Stimulated activated CD4-positive, alpha-beta T cell treated with anti-CD3 and anti-CD28 coated beads, Interleukin-1b, Interleukin-23, amount 100 ng/mL, for 4 hours (primary cell): ENCODE measurements at regions not wholly inside any gene's neighbourhood (a gene's known extent, or its start where the extent isn't known, plus 50 kb on each side); places are given as distances from the start of the nearest gene placed in this dataset.

Source experiments
- DNase-seq, 2 donors: peaks; one replicate each; pipeline ENCODE4 v3.0.0-alpha.2; 2020; ENCODE audit warnings: low read depth in 2 of 2

GRCh38 chr2:239780236-239780994, 244.7 kb downstream of the NDUFA10 start:
- no peak for DNase-seq

DNA sequence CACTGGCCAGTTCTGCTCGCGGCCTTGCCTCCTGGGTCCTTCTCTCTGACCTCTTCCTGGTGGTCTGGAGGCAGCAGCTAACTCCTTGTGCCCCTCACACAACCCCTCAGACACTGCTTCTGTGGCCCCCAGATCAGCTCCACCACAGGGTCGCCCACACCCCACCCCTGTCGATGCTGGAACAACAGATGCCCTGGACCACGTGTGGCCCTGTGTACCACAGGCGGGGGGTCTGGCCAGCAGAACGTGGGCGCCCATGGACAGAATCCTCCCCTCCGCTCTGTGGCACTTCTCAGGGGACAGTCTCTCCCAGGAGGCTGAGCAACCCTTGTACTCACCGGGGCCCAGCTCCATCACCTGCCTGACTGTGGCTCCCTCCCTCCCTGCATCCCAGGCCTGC, 245.6 kb downstream of the NDUFA10 start:
- DNase-seq: no peak

GRCh38 chr2:239778861-239779558, 246.1 kb downstream of the NDUFA10 start:
- no peak for DNase-seq

DNA sequence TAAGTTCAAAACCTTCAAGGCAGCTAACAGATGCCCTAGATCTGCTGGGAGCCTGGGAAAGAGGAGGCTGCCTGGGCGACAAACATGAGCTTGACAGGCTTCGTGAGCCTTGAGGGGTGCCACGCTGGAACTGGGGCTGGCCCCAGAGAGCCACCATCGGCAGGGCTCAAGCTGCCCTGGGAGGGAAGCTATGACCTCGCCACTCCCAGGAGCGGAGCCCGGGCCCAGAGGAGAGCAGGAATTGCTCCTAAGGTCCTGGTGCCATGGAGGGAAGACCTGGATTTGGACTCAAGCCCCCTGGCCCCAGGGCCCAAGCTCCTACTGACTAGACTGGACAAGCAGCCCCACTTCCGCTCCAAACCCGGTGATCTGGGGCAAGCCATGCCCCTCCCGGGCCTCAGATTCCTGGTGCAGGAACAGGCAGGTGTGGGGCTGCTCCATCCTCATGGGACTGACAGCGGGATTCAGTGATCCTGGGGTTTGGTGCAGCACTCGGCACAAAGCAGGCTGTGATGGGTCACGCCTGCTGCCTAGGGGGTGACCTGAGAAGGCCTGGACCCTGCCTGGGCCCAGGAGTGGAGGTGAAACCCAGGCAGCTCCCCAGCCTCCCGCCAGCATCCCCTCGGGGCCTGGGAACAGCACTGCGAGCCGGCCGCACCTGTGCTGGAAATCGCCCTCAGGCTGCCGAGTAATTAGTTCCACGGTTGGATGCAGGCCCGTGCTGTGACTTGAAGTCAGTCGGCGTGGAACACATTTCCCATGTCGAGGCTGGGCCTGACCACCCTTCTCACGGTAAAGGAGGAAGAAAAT, 246.9 kb downstream of the NDUFA10 start:
- DNase-seq: no peak

- DNase-seq: no peak
Observed at GRCh38 chr2:239777219-239777618, 247.9 kb downstream of the NDUFA10 start.

GRCh38 chr2:239776436-239777005, 248.6 kb downstream of the NDUFA10 start:
- DNase-seq: no peak

DNA sequence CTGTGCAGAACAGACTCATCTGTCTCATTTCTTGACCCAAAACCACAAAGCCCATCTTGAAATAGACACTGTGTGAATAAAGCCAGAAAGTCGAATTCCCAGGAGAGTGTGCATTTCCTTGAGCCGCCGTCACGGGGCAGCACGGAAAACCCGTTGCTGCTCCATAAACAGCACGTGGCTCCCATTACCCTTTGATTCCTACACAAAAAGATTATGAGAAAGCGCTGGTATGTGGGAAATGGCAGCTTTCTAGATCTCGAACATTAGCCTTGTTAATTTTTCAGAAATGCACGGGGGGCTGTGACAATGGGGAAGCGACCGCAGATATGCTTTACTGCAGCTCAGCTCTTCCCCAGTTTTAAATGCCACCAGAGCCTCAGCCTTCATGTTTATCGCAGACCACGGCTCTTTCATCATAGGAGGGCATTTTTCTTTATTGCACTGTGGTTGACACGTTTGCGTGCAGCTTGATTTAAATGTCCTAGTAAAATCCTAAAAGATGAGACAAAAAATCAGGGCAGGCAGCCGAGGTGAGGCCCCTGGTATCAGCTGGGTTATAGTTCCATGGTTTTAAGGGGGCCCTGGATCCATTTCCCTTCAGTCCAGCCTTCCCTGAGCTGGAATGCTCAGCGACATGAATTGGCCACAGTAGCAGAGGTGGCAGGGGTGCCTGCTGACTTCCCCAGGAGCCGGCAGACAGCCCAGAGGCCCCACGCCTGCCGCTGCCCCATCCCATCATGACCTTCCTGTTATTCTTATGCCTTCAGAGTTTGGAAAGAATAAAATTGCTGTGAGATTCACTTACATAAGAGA, 249.3 kb downstream of the NDUFA10 start:
- no peak for DNase-seq

DNA sequence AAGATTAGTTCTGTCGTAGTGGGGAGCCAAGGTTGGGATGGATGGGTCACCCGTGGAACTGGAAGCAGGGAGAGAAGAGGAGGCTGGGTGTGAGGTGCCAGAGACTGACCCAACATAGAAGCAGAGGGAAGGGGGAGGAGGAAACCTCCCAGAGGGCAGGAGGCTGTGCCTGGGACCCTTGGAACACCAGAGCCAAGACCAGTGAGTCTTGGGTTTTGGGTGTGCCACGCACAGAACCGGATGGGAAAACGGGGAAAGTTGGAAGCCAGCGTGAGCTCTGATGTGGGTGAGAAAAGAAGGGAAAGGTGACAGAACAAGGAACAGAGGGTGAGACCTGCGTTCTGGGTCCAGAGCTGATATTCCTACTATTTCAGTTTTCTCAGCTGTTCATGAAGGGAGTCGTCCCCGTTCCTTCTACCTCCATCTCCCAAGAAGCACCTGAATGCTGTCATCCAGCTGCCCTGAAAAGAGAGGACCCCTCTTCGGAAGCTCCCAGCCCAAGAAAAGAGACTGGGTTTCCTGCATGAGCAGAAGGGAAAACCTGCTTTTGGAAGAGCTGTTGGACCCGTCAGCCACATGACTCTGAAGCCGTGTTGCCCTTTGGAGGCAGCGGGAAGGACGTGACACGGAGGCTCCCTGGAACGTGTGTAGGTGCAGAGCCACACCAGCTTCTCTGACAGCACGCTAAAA, 250.1 kb downstream of the NDUFA10 start:
- DNase-seq: no peak

GRCh38 chr2:239774142-239774462, 251.0 kb downstream of the NDUFA10 start:
- DNase-seq: no peak

DNA sequence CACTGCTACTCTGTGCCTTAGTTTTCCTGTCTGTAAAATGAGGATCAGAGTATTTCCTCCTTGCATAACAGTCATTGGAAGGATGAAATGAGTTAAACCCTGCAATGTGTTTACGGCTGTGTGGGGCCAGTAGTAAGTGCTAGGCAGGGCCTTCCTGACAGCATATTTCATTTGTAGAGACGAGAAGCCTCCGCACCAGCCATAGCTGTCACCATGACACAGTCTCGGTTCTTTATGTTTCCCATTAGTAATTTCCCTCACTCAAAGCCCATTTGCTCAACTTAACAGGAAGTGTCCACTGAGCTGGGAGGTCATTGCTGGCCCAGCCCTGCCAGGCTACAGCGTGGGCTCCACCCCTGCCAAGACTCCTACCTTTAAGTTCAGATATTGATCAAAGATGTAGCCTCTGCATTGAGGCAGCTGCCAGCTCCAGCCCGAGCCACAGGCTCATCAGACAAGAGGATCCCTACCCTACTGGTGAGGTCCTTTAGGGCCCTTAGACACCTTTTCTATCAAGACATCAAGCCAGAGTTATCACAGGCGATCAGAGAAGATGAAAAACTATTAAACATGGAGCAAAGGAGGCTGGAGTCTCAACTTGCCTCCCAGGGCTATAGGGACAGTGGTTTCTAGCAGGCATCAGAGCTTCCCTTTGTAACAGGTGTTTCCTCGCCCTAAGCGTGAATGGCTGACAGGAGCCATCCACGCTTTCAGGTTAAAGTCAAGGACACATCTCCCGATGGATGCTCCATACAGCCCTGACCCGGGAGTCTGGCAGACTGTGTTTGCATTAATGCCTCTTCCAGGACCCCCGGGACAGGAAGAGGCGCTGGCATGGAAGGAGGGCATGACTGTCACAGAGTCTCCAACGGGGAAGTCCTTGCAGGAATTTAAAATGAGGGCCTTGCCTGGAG, 251.7 kb downstream of the NDUFA10 start:
- no peak for DNase-seq

GRCh38 chr2:239772721-239773120, 252.4 kb downstream of the NDUFA10 start:
- DNase-seq: no peak

DNA sequence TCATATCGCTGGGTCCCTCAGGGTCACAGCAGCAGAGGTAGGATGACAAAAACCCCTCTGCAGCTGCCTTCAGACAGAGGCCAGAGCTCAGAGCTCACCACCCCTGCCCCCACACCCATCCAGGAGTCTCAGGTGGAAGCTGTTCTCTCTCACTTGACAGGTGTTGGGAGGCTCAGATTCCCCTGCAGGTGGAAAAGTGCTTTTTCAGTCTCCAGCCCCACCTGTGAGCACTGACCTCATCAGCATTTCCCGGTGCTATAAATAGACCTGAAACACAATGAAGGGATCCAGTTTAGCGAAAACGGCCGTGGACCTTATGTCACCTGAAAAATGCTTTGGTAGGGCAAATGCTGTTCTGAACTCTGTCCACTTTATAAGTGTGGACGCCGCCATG, 254.9 kb downstream of the NDUFA10 start:
- DNase-seq: no peak

- no peak for DNase-seq
Observed at GRCh38 chr2:239769554-239770245, 255.4 kb downstream of the NDUFA10 start.

GRCh38 chr2:239768907-239769553, 256.1 kb downstream of the NDUFA10 start:
- no peak for DNase-seq

GRCh38 chr2:239768031-239768790, 256.9 kb downstream of the NDUFA10 start:
- no peak for DNase-seq

GRCh38 chr2:239767021-239767905, 257.9 kb downstream of the NDUFA10 start:
- no peak for DNase-seq

- DNase-seq: no peak
Observed at GRCh38 chr2:239765911-239766310, 259.2 kb downstream of the NDUFA10 start.
